Caco-2 (cell line): ENCODE measurements at regions not wholly inside any gene's neighbourhood (a gene's known extent, or its start where the extent isn't known, plus 50 kb on each side); places are given as distances from the start of the nearest gene placed in this dataset.
A peak's percentile ranks its signal among the peaks of the same experiment; 100 is the strongest.

Experiments used
- BruUV-seq: library from RNA; stranded (reverse); fragments of 400-500 nt; replicated peaks from 2 replicates; lab custom pipeline; 2021; lab: Mats Ljungman, UMichigan
- CTCF ChIA-PET: fragments of 300-600 bp; sonication (Branson Sonifier 250); formaldehyde crosslinking; loops from one replicate; lab custom pipeline; 2022; ENCODE audit warnings: antibody characterized with exemption; lab: Charles Lee
- POLR2A ChIA-PET: fragments of 300-600 bp; sonication (Branson Sonifier 250); formaldehyde crosslinking; loops from one replicate; lab custom pipeline; 2022; ENCODE audit warnings: antibody characterized with exemption; lab: Charles Lee
- DNase-seq, 2 experiments: peaks; one replicate each; pipeline versions ENCODE4 v3.0.0 to v3.0.0-alpha.2; 2020 to 2022
- H3K27me3 ChIP-seq: replicated peaks from 2 replicates; pipeline ENCODE4 v1.6.0; 2011; ENCODE audit warnings: low read length; ENCODE audit not compliant: control insufficient read depth, insufficient read depth
- H3K36me3 ChIP-seq: 2 replicates; pipeline ENCODE4 v1.5.1; 2011; ENCODE audit warnings: low read length; ENCODE audit not compliant: control insufficient read depth, insufficient read depth
- H3K4me1 ChIP-seq: fragments of 250-450 bp; sonication (Bioruptor Pico); 2 replicates; pipeline ENCODE4 v1.5.1; 2020; ENCODE audit warnings: mild to moderate bottlenecking
- H3K4me3 ChIP-seq: 2 replicates; pipeline ENCODE4 v1.5.1; 2011; ENCODE audit warnings: low read depth, mild to moderate bottlenecking, control low read depth, low read length
- H3K9me3 ChIP-seq: fragments of 250-450 bp; sonication (Bioruptor Pico); 2 replicates; pipeline ENCODE4 v1.5.1; 2020; ENCODE audit warnings: mild to moderate bottlenecking, moderate library complexity
- H3K27ac Mint-ChIP-seq: one replicate; pipeline ENCODE4 v1.8.0; 2022; ENCODE audit warnings: mixed read lengths; ENCODE audit not compliant: unreplicated experiment
- H3K27me3 Mint-ChIP-seq: one replicate; pipeline ENCODE4 v1.8.0; 2022; ENCODE audit warnings: mixed read lengths; ENCODE audit not compliant: insufficient read depth, unreplicated experiment
- H3K36me3 Mint-ChIP-seq: one replicate; pipeline ENCODE4 v1.8.0; 2022; ENCODE audit warnings: mild to moderate bottlenecking, mixed read lengths; ENCODE audit not compliant: insufficient read depth, unreplicated experiment
- H3K4me1 Mint-ChIP-seq: one replicate; pipeline ENCODE4 v1.8.0; 2022; ENCODE audit warnings: low read depth, mixed read lengths; ENCODE audit not compliant: unreplicated experiment
- H3K4me3 Mint-ChIP-seq: one replicate; pipeline ENCODE4 v1.8.0; 2022; ENCODE audit warnings: mild to moderate bottlenecking, moderate library complexity, mixed read lengths; ENCODE audit not compliant: unreplicated experiment
- H3K9me3 Mint-ChIP-seq: one replicate; pipeline ENCODE4 v1.8.0; 2022; ENCODE audit warnings: mixed read lengths; ENCODE audit not compliant: unreplicated experiment
- CTCF ChIP-seq, 2 experiments: fragments of 200-600 bp in 1 of 2; IDR thresholded peaks; 1 replicate in 1 of 2; 2 replicates in 1 of 2; pipeline versions ENCODE4 v1.5.1 to v1.8.0; 2011 to 2022; ENCODE audit warnings: antibody characterized with exemption in 1 of 2, control low read depth in 1 of 2, inconsistent platforms in 1 of 2, low read depth in 1 of 2, low read length in 1 of 2, mild to moderate bottlenecking in 1 of 2, moderate library complexity in 1 of 2; ENCODE audit not compliant: insufficient read depth in 1 of 2, severe bottlenecking in 1 of 2, unreplicated experiment in 1 of 2
- intact Hi-C: fragments of 100-400 bp; cut with micrococcal nuclease; formaldehyde crosslinking; loops from one replicate; pipeline ENCODE4 v1.10.0; 2022; ENCODE audit not compliant: unreplicated experiment

- Mint-ChIP-seq H3K9me3 (no peaks in the 10 kb centered on the region), H3K4me3 (no peak overlapping the region), H3K27ac (peak overlapping the region; percentile 30), H3K4me1 (peaks cover 24% of the 10 kb centered on the region), H3K36me3 (no peaks in the 10 kb centered on the region), H3K27me3 (peaks cover 8% of the 10 kb centered on the region)
- Histone ChIP-seq H3K4me3 (no peak overlapping the region), H3K36me3 (no peaks in the 10 kb centered on the region), H3K27me3 (no peaks in the 10 kb centered on the region), H3K9me3 (no peaks in the 10 kb centered on the region), H3K4me1 (peaks cover 5% of the 10 kb centered on the region)
- peak; percentile 70 to 76 for DNase-seq
- POLR2A ChIA-PET, result no interaction called here
- intact Hi-C loops, result loop anchor here (1.0 to 10.0 kb wide), 8 partner anchors 139 to 994 kb away; no protein-coding TSS in a partner anchor
- CTCF ChIA-PET, result interaction anchor here (0.5 to 2.4 kb wide), 16 partner anchors 20 to 813 kb away, joined by 3 to 16 read pairs (median 4); no protein-coding TSS in a partner anchor
- peak; percentile 80 to 88 for TF ChIP-seq CTCF (IDR thresholded peaks at IDR 0.05; ENCODE audit: insufficient read depth in 1 of 2, low read depth in 1 of 2, low read length in 1 of 2, severe bottlenecking in 1 of 2, unreplicated experiment in 1 of 2)
- BruUV-seq, result no TSS peak
These were observed 492.0 kb downstream of the TNS1 start for GRCh38 chr2:217510771-217511291.

- intact Hi-C loops, result no loop called here
- no peaks in the 10 kb centered on the region for H3K9me3 ChIP-seq
- no peak for DNase-seq
- Mint-ChIP-seq H3K4me1 (peaks cover under 1% of the 10 kb centered on the region), H3K27me3 (peaks cover 10% of the 10 kb centered on the region), H3K9me3 (no peaks in the 10 kb centered on the region), H3K4me3 (no peak overlapping the region), H3K36me3 (no peaks in the 10 kb centered on the region), H3K27ac (no peak overlapping the region)
- CTCF ChIA-PET, result no interaction called here
- no peak for TF ChIP-seq CTCF (IDR thresholded peaks at IDR 0.05; ENCODE audit: insufficient read depth in 1 of 2, low read depth in 1 of 2, low read length in 1 of 2, severe bottlenecking in 1 of 2, unreplicated experiment in 1 of 2)
- POLR2A ChIA-PET, result no interaction called here
- H3K4me1 ChIP-seq, result no peaks in the 10 kb centered on the region
- H3K4me3 ChIP-seq, result no peak overlapping the region
- H3K27me3 ChIP-seq, result no peaks in the 10 kb centered on the region
- no TSS peak for BruUV-seq
- no peaks in the 10 kb centered on the region for H3K36me3 ChIP-seq
These were observed 497.5 kb downstream of the TNS1 start for GRCh38 chr2:217505303-217505702.

- Mint-ChIP-seq H3K27me3 (peaks cover 6% of the 10 kb centered on the region), H3K27ac (no peak overlapping the region), H3K4me3 (no peak overlapping the region), H3K36me3 (no peaks in the 10 kb centered on the region), H3K4me1 (no peaks in the 10 kb centered on the region), H3K9me3 (no peaks in the 10 kb centered on the region)
- Histone ChIP-seq H3K27me3 (no peaks in the 10 kb centered on the region), H3K36me3 (no peaks in the 10 kb centered on the region), H3K9me3 (no peaks in the 10 kb centered on the region), H3K4me3 (no peak overlapping the region), H3K4me1 (peaks cover 6% of the 10 kb centered on the region; the same call in 1 of the 2 replicates)
- no peak for TF ChIP-seq CTCF (IDR thresholded peaks at IDR 0.05; ENCODE audit: insufficient read depth in 1 of 2, low read depth in 1 of 2, low read length in 1 of 2, severe bottlenecking in 1 of 2, unreplicated experiment in 1 of 2)
- POLR2A ChIA-PET, result no interaction called here
- no peak for DNase-seq
- intact Hi-C loops, result no loop called here
- BruUV-seq, result no TSS peak
- CTCF ChIA-PET, result no interaction called here
These were observed 500.9 kb downstream of the TNS1 start for GRCh38 chr2:217501887-217502286.
